ENCODE measurements at regions not wholly inside any gene's neighbourhood (a gene's known extent, or its start where the extent isn't known, plus 50 kb on each side); places are given as distances from the start of the nearest gene placed in this dataset.

DNA sequence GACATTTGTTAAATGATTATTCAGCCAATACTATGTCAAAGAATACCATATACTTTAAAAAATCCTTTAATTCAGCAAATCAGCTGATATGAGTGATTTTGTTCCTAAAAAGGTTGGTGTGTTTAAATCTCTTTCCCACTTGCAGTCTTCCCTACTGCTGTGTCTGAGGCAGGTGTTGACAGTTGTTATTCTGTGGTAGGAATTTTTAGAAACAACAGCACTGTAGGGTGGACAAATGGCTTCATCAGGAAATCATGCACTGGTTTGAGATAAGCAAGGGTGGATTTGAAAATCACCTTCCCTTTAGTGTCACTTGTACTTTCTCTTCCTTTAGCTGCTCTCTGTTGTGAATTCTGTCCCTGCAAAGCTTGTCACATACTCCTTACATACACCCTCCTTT, 213.7 kb upstream of the SGK1 start:
- Histone ChIP-seq H3K4me3 (ENCODE audit: low read depth, low read length) (no peak overlapping the region), H3K27me3 (ENCODE audit: control insufficient read depth, insufficient read depth, low read length) (no peaks in the 10 kb centered on the region), H3K36me3 (ENCODE audit: control insufficient read depth, insufficient read depth, low read length) (no peaks in the 10 kb centered on the region)
- TF ChIP-seq, protein P1, sequence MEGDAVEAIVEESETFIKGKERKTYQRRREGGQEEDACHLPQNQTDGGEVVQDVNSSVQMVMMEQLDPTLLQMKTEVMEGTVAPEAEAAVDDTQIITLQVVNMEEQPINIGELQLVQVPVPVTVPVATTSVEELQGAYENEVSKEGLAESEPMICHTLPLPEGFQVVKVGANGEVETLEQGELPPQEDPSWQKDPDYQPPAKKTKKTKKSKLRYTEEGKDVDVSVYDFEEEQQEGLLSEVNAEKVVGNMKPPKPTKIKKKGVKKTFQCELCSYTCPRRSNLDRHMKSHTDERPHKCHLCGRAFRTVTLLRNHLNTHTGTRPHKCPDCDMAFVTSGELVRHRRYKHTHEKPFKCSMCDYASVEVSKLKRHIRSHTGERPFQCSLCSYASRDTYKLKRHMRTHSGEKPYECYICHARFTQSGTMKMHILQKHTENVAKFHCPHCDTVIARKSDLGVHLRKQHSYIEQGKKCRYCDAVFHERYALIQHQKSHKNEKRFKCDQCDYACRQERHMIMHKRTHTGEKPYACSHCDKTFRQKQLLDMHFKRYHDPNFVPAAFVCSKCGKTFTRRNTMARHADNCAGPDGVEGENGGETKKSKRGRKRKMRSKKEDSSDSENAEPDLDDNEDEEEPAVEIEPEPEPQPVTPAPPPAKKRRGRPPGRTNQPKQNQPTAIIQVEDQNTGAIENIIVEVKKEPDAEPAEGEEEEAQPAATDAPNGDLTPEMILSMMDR (IDR thresholded peaks at IDR 0.05; ENCODE audit: insufficient read depth, low read length, poor library complexity, severe bottlenecking), result no peak
- no peak for DNase-seq (ENCODE audit: low read depth)

DNA sequence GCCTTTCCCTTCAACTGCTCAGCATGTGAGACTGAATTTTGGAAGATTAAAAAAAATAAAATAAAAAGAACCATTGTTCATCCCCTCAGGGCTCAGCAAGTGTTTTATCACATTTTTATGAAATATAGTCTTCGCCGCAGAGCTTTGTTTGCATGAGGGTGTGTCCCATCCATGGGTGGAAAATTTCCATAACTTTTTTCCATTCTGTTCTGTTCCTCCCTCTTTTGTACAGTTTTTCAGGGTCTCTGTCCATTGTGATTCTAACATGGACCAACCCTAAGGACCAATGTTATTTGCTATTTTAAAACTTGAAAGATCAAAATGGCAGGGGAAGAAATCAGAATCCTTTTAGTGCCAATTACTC, 213.3 kb upstream of the SGK1 start:
- Histone ChIP-seq H3K36me3 (ENCODE audit: control insufficient read depth, insufficient read depth, low read length) (no peaks in the 10 kb centered on the region), H3K4me3 (ENCODE audit: low read depth, low read length) (no peak overlapping the region), H3K27me3 (ENCODE audit: control insufficient read depth, insufficient read depth, low read length) (no peaks in the 10 kb centered on the region)
- TF ChIP-seq, protein P1 (IDR thresholded peaks at IDR 0.05; ENCODE audit: insufficient read depth, low read length, poor library complexity, severe bottlenecking), result no peak
- DNase-seq (ENCODE audit: low read depth), result no peak

DNA sequence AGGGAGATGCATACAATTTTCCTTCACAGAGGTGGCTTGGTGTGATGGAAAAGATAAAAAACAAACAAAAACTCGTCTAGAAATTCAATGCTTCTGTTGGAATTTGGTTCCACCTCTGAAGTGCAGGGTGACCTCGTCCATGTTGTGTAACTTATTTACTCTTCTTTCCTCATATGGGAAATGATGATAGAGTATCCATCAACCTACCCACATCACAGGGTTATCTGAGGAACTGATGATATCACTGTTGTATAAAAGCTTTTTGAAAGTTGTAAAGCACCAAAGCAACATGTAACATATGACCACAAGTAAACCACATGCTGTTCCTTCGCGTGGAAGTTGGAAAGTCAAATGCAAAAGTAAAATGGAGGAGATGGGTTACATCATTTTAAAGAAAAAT, 212.0 kb upstream of the SGK1 start:
- H3K36me3 ChIP-seq (ENCODE audit: control insufficient read depth, insufficient read depth, low read length), result no peaks in the 10 kb centered on the region
- H3K27me3 ChIP-seq (ENCODE audit: control insufficient read depth, insufficient read depth, low read length), result no peaks in the 10 kb centered on the region
- TF ChIP-seq, protein P1 (IDR thresholded peaks at IDR 0.05; ENCODE audit: insufficient read depth, low read length, poor library complexity, severe bottlenecking), result no peak
- no peak overlapping the region for H3K4me3 ChIP-seq (ENCODE audit: low read depth, low read length)
- DNase-seq (ENCODE audit: low read depth), result no peak

DNA sequence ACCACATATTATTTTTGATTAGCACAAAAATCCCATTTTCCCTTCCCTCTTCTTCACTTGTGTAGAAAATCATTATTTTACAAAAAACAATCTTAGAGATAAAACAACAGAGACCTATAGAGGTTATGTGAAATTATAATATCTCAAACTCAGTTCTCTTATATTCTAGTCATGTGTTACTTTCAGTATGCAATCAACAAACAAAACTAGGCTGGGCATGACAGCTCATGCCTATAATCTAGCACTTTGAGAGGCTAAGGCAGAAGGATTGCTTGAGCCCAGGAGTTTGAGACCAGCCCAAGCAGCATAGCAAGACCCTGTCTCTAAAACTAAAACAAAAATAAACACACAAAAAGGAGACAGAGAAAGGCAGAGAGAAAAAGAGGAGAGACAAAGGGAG, 211.4 kb upstream of the SGK1 start:
- Histone ChIP-seq H3K27me3 (ENCODE audit: control insufficient read depth, insufficient read depth, low read length) (no peaks in the 10 kb centered on the region), H3K4me3 (ENCODE audit: low read depth, low read length) (no peak overlapping the region), H3K36me3 (ENCODE audit: control insufficient read depth, insufficient read depth, low read length) (no peaks in the 10 kb centered on the region)
- no peak for DNase-seq (ENCODE audit: low read depth)
- TF ChIP-seq, protein P1 (IDR thresholded peaks at IDR 0.05; ENCODE audit: insufficient read depth, low read length, poor library complexity, severe bottlenecking), result no peak

DNA sequence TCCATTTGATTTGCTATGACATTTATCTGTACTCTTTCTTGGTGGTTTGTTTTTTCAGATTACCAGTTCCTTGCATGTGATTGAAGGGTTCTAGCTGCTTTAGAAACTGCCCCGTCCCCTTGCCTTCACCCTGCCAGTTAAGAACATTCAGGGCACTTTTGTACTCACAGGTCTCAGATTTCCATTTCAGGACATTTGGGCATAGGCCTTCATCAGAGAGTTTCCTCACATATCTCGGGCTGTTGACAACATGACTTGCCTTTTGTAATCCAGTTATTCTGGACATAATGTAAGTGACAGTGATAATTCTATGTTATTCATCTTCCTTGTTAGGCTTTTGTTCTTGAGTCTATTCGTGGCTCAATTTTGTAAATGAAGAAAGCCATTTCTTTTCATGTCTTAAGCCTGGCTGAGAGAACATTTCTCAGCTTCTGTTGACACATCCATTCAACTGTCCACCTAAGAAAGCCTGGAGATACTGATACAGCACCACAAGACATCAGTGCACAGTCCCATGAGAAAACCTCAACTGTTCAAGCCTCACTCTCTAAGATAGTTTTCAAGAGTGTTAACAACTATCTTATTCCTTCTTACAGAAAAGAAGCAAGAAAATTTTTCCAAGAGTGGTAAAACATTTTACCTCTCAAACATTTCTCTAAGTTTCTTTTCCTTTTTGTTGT, 209.3 kb upstream of the SGK1 start:
- TF ChIP-seq, protein P1 (IDR thresholded peaks at IDR 0.05; ENCODE audit: insufficient read depth, low read length, poor library complexity, severe bottlenecking), result no peak
- Histone ChIP-seq H3K36me3 (ENCODE audit: control insufficient read depth, insufficient read depth, low read length) (no peaks in the 10 kb centered on the region), H3K4me3 (ENCODE audit: low read depth, low read length) (no peak overlapping the region), H3K27me3 (ENCODE audit: control insufficient read depth, insufficient read depth, low read length) (no peaks in the 10 kb centered on the region)
- no peak for DNase-seq (ENCODE audit: low read depth)

DNA sequence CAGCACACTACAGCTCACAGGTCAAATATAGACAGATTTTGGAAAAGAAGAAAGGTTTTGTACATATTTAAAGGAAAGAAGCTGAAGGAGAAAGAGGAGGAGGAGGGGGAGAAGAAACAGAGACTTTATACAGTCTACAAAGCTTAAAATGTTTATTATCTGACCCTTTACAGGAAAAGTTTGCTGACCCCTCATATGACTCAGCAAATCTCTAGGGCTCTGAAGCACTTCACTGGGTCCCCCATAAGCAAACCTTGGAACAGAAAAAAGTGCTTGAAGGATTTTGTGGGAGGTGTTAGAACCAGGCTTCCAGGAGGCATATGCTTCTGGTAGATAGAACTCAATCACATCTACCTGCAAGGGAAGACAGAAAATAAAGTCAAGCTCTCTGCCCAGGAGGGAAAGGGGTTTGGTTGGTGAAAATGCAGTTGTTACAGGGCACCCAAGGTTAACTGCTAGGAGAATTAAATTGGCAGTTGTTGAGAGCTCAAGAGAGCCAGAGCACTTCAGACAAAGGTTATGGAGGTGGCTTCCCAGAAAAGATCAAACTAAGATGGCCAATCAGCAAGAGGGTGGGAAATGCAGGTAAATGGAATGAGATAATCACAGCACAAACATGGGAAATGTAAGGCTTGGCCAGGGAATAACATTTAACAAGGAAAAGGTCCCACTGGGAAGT, 207.4 kb upstream of the SGK1 start:
- Histone ChIP-seq H3K36me3 (ENCODE audit: control insufficient read depth, insufficient read depth, low read length) (no peaks in the 10 kb centered on the region), H3K27me3 (ENCODE audit: control insufficient read depth, insufficient read depth, low read length) (no peaks in the 10 kb centered on the region), H3K4me3 (ENCODE audit: low read depth, low read length) (no peak overlapping the region)
- DNase-seq (ENCODE audit: low read depth), result no peak
- TF ChIP-seq, protein P1 (IDR thresholded peaks at IDR 0.05; ENCODE audit: insufficient read depth, low read length, poor library complexity, severe bottlenecking), result no peak
